NCI-H510A treated with DMSO at 0.1 percent for 48 hours (cell line): ENCODE measurements at regions not wholly inside any gene's neighbourhood (a gene's known extent, or its start where the extent isn't known, plus 50 kb on each side); places are given as distances from the start of the nearest gene placed in this dataset.
A peak's percentile ranks its signal among the peaks of the same experiment; 100 is the strongest.

Source experiments
- DNase-seq: peaks from one replicate; lab custom pipeline; 2025; lab: John Stamatoyannopoulos, UW

- DNase-seq: no peak
These were observed 146.4 kb downstream of the IRS1 start for GRCh38 chr2:226652983-226653765.

GRCh38 chr2:226652369-226652768 lies 147.3 kb downstream of the IRS1 start:
- no peak for DNase-seq

DNA sequence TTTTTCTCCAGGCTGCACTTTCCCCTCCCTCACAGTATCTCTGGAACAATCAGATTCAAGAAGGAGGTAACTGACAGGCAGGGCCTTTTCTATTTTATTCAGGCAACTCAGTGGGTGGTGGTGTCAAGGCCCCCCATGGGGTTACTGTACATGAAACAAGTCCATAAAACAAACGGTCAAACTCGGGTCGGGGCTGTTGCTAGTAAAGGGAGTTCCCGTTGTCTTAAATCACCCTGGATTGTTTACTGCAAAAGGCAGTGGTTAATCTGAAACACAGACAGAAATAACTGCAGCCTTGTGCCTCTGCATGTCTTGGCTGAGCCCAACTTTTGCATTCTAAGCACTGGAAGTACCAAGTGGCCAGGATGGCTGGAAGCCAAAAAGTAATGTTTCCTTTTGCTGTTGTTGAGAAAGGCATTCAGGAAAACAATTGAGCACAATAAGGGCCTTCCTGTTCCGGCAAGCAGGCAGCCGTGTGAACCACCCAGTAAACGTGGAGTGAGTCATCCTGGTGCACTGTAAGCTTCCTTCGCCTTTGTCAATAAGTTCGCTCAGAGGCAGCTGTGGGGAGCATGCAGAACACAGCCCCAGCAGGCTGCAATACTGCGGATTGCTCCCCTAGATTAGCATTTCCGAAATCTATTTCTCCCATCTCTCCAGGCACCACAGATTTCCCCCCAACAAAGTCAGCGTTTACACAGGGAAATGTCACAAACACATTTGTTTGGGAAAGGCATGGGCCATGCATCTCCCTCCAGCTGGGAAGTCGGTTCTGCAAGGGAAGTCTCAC lies 149.6 kb downstream of the IRS1 start:
- DNase-seq: peak; percentile 36

- no peak for DNase-seq
These were observed 150.4 kb downstream of the IRS1 start for GRCh38 chr2:226649201-226649600.

- DNase-seq: no peak
These were observed 151.8 kb downstream of the IRS1 start for GRCh38 chr2:226647621-226648518.

DNA sequence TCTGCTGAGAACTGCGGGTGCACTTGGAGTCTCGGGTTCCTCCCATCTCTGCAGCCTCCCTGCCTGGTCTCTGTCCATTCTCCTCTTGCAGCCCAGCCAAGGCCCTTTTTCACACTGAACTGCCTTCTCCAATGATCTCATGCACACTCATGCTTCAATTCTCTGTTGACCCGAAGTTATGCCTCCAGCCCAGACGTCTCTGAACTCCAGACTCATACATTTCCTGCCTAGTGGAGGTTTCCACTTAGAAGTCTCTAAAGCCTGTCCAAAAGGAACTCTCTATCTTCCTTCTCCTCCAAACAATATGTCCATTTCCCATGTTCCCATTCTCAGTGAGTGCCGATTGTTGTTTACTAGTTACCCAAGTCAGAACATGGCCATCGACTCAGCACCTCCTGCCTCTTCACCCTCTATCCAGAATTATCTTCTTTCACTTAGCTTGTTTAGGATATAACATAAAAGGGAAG lies 155.2 kb downstream of the IRS1 start:
- DNase-seq: no peak

DNA sequence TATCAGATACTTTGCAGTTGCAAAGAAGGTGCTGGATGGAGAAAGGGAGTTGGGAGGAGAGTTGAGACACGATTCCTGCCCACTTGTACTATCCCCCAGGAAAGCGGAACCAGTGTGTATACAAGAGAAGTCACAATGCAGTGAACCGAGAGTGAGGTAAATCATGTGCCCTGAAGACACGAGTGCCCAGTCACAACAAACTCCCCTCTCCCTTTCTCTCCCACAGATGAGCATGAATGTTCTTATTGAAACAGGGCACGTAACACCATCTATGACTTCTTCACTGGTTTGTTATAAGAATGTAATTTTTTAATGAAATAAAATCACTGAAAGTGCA lies 155.7 kb downstream of the IRS1 start:
- no peak for DNase-seq

DNA sequence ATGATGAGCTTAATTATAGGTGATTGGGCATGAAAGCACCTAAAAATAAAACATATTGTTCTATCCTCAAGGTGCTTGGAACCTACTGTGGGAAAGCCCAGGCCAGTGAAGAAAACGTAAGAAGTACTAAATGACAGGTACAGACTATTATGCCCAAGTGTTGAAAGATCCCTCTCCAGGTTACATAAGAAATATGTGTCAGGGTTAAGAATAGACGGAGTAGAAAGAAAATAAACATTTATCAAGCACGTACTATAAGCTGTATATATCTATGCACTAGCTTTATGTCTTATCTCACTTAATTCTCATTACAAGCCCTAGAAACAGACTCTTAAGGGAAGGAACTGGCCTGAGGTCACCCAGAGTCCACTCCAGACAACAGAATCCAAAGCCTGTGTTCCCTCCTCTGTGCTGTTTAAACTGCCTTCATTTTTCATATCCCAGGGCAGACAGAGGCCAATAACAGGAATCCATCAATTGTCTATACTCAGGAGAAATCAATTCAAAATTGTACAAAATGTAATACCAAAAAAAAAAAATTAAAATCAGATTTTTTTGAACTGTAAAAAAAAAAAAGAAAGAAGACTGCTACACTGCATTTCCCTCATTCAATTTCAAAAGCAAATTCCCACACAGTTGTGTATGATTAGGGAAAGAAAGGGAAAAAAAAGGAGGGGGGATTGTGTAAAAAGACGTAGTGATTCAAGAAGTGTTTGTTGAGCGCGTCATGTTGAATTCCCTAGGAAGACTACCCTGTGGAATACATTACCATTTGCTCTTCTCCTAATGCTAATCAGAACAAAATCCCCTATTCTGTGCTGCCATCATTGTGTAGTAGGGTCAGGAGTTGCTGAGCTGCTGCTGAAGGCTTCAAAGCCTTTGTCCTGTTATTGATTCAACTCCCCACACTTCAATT lies 156.3 kb downstream of the IRS1 start:
- DNase-seq: no peak

DNA sequence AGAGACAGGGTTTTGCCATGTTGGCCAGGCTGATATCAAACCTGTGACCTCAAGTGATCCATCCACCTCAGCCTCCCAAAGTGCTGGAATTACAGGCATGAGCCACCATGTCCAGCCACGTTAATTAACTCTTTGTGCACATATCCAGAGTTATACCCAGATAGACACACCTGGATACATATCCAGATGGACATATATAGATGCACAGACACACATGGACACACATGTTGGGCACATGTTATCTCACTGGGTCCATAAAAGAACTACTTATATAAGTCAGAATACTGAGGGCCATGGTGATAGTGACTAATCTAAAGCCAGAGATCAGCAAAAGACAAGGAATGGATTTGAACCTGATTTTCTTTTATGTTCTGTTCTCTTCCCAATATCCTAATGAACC lies 158.6 kb downstream of the IRS1 start:
- DNase-seq: no peak

GRCh38 chr2:226640501-226640900 lies 159.1 kb downstream of the IRS1 start:
- DNase-seq: no peak

DNA sequence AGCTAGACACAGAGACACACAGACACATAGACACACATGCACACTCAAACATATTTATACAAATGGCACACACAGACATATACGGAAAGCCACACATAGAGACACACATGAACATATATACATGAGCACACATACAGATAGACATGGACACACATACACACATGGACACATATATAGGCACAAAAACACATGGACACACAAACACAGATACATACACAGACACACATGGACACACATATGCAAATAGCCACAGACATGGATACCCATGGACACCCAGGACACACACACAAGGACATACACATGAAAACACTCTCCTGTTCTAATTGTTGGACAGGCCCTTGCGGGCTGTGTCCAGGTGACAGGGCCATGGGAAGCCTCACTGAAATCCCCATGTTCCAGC lies 160.1 kb downstream of the IRS1 start:
- DNase-seq: no peak

DNA sequence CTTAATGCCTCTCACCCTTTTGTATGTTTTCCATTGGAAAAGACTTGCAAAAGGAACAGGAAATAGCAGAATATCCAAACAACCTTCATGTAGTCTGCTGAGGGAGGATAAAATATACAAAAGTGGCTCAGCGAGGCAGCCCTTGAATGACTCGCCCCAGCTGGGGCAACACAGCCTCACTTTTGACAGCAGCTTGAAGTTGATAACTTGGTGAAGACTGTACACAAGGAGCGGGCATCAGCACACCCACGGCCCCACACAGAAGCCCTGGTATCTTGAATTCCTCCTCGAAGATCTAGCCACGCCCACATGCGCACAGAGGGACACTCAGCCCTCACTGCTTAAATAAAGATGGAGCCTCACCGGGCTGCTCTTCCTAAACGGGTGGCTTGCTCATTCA lies 161.0 kb downstream of the IRS1 start:
- DNase-seq: no peak

DNA sequence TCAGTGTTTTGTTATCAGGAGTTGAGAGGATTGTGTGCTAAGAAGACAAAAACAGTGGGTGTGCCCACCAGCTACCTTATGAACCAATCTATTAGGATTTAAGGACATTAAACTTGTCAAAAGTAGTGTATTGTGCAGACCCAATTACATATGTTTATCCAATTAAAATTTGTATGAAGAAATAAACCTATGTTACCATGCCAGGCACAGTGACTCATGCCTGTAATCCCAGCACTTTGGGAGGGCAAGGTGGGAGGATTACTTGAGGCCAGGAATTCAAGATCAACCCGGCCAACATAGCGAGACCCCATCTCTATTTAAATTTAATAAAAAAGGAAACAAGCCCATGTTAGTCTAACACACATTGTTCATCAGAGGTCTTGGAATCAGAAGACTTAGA lies 162.2 kb downstream of the IRS1 start:
- no peak for DNase-seq

DNA sequence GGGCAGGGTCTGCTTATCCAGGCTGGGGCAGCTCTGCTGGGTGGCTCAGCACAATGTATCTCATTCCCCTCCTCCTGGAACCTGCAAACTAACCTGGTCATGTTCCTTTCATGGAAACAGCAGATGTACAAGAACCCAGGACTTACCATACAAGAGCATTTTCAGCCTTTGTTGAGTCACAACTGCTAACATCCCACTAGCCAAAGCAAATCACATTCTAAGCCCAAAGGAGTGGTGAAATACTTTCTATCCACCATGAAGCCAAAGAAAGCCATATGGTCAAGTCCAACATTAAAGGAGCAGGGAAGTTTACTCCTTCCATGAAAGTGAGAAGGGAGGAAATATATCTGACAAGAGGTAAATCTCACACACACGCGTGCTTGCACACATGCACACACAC lies 163.0 kb downstream of the IRS1 start:
- DNase-seq: no peak

GRCh38 chr2:226634943-226635604 lies 164.5 kb downstream of the IRS1 start:
- DNase-seq: no peak

DNA sequence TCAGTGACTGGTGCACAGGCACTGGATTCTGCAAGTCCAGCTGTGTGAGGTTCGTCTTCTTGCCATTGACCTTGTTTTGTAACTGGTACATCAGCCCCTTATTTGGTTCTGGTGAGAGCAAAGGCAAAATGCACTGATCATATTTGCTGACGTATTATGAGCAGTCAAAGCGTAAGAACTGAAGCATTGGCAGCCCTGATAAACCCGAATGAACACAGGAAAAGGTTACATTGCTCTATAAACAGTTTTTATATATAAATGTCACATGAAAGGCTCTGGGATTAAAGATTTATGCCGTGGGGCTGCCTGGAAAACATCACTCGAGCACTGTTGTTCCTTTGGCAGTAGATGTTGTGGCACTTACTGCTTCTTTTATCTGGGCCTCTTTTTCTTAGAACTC lies 167.9 kb downstream of the IRS1 start:
- DNase-seq: no peak

DNA sequence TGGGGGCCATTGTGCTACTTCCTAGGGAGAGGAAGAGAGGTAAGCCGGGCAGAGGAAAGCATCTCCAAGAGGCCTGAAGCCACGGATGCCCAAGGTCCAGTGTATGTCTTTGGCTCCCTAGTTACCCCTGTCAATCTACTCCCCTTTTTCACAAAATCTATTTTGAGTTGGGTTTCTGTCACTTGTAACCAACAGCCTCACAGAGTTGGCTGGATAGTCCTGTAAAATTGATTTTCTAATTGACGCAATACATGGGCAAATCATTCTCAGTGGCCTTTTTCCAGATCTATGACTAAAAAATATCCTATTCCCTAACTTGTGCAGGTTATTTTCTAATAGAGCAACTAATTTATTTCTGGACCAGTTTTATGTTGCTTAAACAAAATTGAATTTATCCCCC lies 168.4 kb downstream of the IRS1 start:
- DNase-seq: no peak

- no peak for DNase-seq
These were observed 173.7 kb downstream of the IRS1 start for GRCh38 chr2:226625946-226626345.

DNA sequence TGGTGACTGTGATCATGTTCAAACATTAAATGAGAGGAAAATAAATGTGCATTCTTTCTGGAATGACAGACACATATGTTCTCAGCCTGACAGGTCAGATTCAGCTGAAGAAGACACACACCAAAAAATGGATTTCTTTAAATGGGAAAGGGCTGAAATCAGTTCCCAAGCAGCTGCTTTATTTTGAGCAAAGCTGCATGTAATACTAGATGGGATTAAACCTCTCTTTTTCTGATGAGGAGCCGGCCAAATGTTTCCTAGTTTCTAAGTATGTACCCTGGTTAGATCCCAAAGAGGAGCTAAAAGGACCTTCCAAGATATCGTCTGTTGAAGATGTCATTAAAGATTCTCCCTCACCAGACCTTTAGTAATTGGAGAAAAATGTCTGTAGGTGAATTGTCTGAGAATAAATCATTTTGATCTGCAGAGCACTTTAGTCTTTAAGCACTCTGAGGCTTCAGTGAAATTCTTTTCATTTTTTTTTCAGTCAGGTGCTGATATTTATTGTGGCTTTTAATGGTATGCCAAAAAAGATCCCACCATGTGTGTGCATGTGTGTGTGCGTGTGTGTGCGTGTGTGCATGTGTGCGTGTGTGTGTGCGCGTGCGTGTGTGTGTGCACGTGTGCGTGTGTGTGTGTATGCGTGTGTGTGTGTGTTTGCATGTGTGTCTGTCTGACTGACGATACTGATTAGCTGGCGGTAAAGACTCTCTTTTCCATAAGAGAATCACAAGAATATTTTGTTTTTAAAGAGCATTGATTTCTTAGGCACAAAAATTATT lies 175.8 kb downstream of the IRS1 start:
- DNase-seq: no peak

GRCh38 chr2:226622484-226622883 lies 177.1 kb downstream of the IRS1 start:
- no peak for DNase-seq
